ENCODE measurements at regions not wholly inside any gene's neighbourhood (a gene's known extent, or its start where the extent isn't known, plus 50 kb on each side); places are given as distances from the start of the nearest gene placed in this dataset.

GRCh38 chr9:14560194-14560593 is 133.0 kb downstream of the ZDHHC21 start:
- in situ Hi-C loops (cut with HindIII; ENCODE audit: low sequenced_read_pairs), result no loop called here

- in situ Hi-C loops (cut with HindIII; ENCODE audit: low sequenced_read_pairs), result no loop called here
Observed at GRCh38 chr9:14554886-14555285, 138.3 kb downstream of the ZDHHC21 start.

GRCh38 chr9:14547245-14548060 is 145.8 kb downstream of the ZDHHC21 start:
- in situ Hi-C loops (cut with HindIII; ENCODE audit: low sequenced_read_pairs), result no loop called here

GRCh38 chr9:14546693-14547092 is 146.5 kb downstream of the ZDHHC21 start:
- in situ Hi-C loops (cut with HindIII; ENCODE audit: low sequenced_read_pairs), result no loop called here

GRCh38 chr9:14542071-14542470 is 151.2 kb downstream of the ZDHHC21 start:
- in situ Hi-C loops (cut with HindIII; ENCODE audit: low sequenced_read_pairs), result no loop called here

GRCh38 chr9:14538526-14538925 is 154.7 kb downstream of the ZDHHC21 start:
- in situ Hi-C loops (cut with HindIII; ENCODE audit: low sequenced_read_pairs), result no loop called here

GRCh38 chr9:14535161-14535955 is 157.9 kb downstream of the ZDHHC21 start:
- in situ Hi-C loops (cut with HindIII; ENCODE audit: low sequenced_read_pairs), result no loop called here

- in situ Hi-C loops (cut with HindIII; ENCODE audit: low sequenced_read_pairs), result no loop called here
Observed at GRCh38 chr9:14533867-14534640, 159.2 kb downstream of the ZDHHC21 start.

- in situ Hi-C loops (cut with HindIII; ENCODE audit: low sequenced_read_pairs), result no loop called here
Observed at GRCh38 chr9:14532456-14533115, 160.6 kb downstream of the ZDHHC21 start.

- in situ Hi-C loops (cut with HindIII; ENCODE audit: low sequenced_read_pairs), result no loop called here
Observed at GRCh38 chr9:14531341-14532269, 161.6 kb downstream of the ZDHHC21 start.

GRCh38 chr9:14530841-14531240 is 162.4 kb downstream of the ZDHHC21 start:
- in situ Hi-C loops (cut with HindIII; ENCODE audit: low sequenced_read_pairs), result no loop called here

- in situ Hi-C loops (cut with HindIII; ENCODE audit: low sequenced_read_pairs), result no loop called here
Observed at GRCh38 chr9:14530366-14530765, 162.9 kb downstream of the ZDHHC21 start.

- in situ Hi-C loops (cut with HindIII; ENCODE audit: low sequenced_read_pairs), result no loop called here
Observed at GRCh38 chr9:14529629-14530028, 163.6 kb downstream of the ZDHHC21 start.

GRCh38 chr9:14529054-14529453 is 164.2 kb downstream of the ZDHHC21 start:
- in situ Hi-C loops (cut with HindIII; ENCODE audit: low sequenced_read_pairs), result no loop called here

GRCh38 chr9:14526504-14526903 is 166.7 kb downstream of the ZDHHC21 start:
- in situ Hi-C loops (cut with HindIII; ENCODE audit: low sequenced_read_pairs), result no loop called here

- in situ Hi-C loops (cut with HindIII; ENCODE audit: low sequenced_read_pairs), result no loop called here
Observed at GRCh38 chr9:14525856-14526255, 167.4 kb downstream of the ZDHHC21 start.

GRCh38 chr9:14524873-14525515 is 168.2 kb downstream of the ZDHHC21 start:
- in situ Hi-C loops (cut with HindIII; ENCODE audit: low sequenced_read_pairs), result no loop called here

GRCh38 chr9:14523545-14523944 is 169.7 kb downstream of the ZDHHC21 start:
- in situ Hi-C loops (cut with HindIII; ENCODE audit: low sequenced_read_pairs), result no loop called here
